HCT116 (cell line): ENCODE measurements at regions not wholly inside any gene's neighbourhood (a gene's known extent, or its start where the extent isn't known, plus 50 kb on each side); places are given as distances from the start of the nearest gene placed in this dataset.

Source experiments
- ATAC-seq: fragments of 200-7000 bp; cut with Tn5 transposase; 2 replicates; pipeline ENCODE4 v1.9.1; 2020; ENCODE audit warnings: mild to moderate bottlenecking, moderate library complexity
- BruUV-seq: library from RNA; stranded (reverse); fragments of 400-500 nt; replicated peaks from 2 replicates; lab custom pipeline; 2021; lab: Mats Ljungman, UMichigan
- CTCF ChIA-PET: fragments of 300-600 bp; sonication (Branson Sonifier 250); formaldehyde crosslinking; loops from one replicate; lab custom pipeline; 2021; ENCODE audit warnings: antibody characterized with exemption; lab: Charles Lee
- POLR2A ChIA-PET: fragments of 300-600, 350-600 bp; sonication (Branson Sonifier 250); formaldehyde crosslinking; loops from one replicate; lab custom pipeline; 2021; ENCODE audit warnings: antibody characterized with exemption; lab: Charles Lee
- RAD21 ChIA-PET, 2 experiments: fragments of 300-600 bp; sonication (Branson Sonifier 250); formaldehyde crosslinking; loops; one replicate each; lab custom pipeline; 2023; ENCODE audit warnings: low total read pairs in 2 of 2; ENCODE audit not compliant: uncharacterized antibody in 2 of 2, unreplicated experiment in 2 of 2, low non-redundant PET in 1 of 2; lab: Charles Lee
- DNase-seq: peaks from one replicate; pipeline ENCODE4 v3.0.0-alpha.2; 2010; ENCODE audit warnings: low read depth, low spot score
- H2AFZ ChIP-seq: fragments of 200-600 bp; shearing (Covaris generic), sonication (generic); 2 replicates; pipeline ENCODE4 v1.6.1; 2017; ENCODE audit warnings: low read depth, mixed run types, mixed read lengths, antibody characterized with exemption, low read length; ENCODE audit not compliant: poor library complexity, severe bottlenecking
- H3K27ac ChIP-seq: 2 replicates; pipeline ENCODE4 v1.5.1; 2012; ENCODE audit warnings: low read depth, low read length
- H3K27me3 ChIP-seq: fragments of 200-600 bp; sonication (generic); 2 replicates; pipeline ENCODE4 v1.6.1; 2016; ENCODE audit warnings: mixed run types, low read length, mixed read lengths; ENCODE audit not compliant: insufficient read depth
- H3K36me3 ChIP-seq, 2 experiments: fragments of 200-500 bp in 1 of 2; fragments of 200-600 bp in 1 of 2; sonication (Bioruptor generic) in 1 of 2; sonication (generic) in 1 of 2; 2 replicates each; pipeline versions ENCODE4 v1.5.1 to v1.6.1; 2014 to 2016; ENCODE audit warnings: low read length in 2 of 2, inconsistent platforms in 1 of 2, mixed read lengths in 1 of 2, mixed run types in 1 of 2; ENCODE audit not compliant: insufficient read depth in 2 of 2, control insufficient read depth in 1 of 2
- H3K4me1 ChIP-seq, 2 experiments: fragments of 200-600 bp in 1 of 2; sonication (generic) in 1 of 2; 2 replicates each; pipeline versions ENCODE4 v1.5.1 to v1.6.1; 2012 to 2017; ENCODE audit warnings: low read length in 2 of 2, inconsistent platforms in 1 of 2, mild to moderate bottlenecking in 1 of 2, mixed read lengths in 1 of 2, mixed run types in 1 of 2, moderate library complexity in 1 of 2; ENCODE audit not compliant: insufficient read depth in 2 of 2, control insufficient read depth in 1 of 2
- H3K4me2 ChIP-seq: fragments of 200-600 bp; sonication (generic); 2 replicates; pipeline ENCODE4 v1.6.1; 2017; ENCODE audit warnings: mixed run types, low read length, mixed read lengths
- H3K4me3 ChIP-seq, 2 experiments: fragments of 200-600 bp in 1 of 2; sonication (generic) in 1 of 2; replicated peaks in 1 of 2; 2 replicates each; pipeline ENCODE4 v1.5.1; 2011 to 2016; ENCODE audit warnings: low read length in 2 of 2, control low read depth in 1 of 2, low read depth in 1 of 2, mild to moderate bottlenecking in 1 of 2, mixed read lengths in 1 of 2, mixed run types in 1 of 2
- H3K79me2 ChIP-seq: fragments of 200-600 bp; sonication (generic); 2 replicates; pipeline ENCODE4 v1.6.1; 2017; ENCODE audit warnings: mild to moderate bottlenecking, mixed run types, low read length, moderate library complexity, mixed read lengths; ENCODE audit not compliant: insufficient read depth
- H3K9ac ChIP-seq: fragments of 200-600 bp; sonication (generic); 2 replicates; pipeline ENCODE4 v1.6.1; 2016; ENCODE audit warnings: low read length, mixed read lengths
- H3K9me2 ChIP-seq: fragments of 200-600 bp; sonication (generic), shearing (Covaris generic); 2 replicates; pipeline ENCODE4 v1.6.1; 2017; ENCODE audit warnings: mixed run types, mild to moderate bottlenecking, moderate library complexity; ENCODE audit not compliant: insufficient read depth
- H3K9me3 ChIP-seq, 2 experiments: fragments of 200-500 bp in 1 of 2; fragments of 200-600 bp in 1 of 2; sonication (Bioruptor generic) in 1 of 2; sonication (generic) in 1 of 2; 2 replicates each; pipeline ENCODE4 v1.6.1; 2014 to 2017; ENCODE audit warnings: low read length in 2 of 2, mixed read lengths in 2 of 2, inconsistent platforms in 1 of 2, low read depth in 1 of 2, mild to moderate bottlenecking in 1 of 2, mixed run types in 1 of 2, moderate library complexity in 1 of 2; ENCODE audit not compliant: control insufficient read depth in 1 of 2, insufficient read depth in 1 of 2
- H4K20me1 ChIP-seq: fragments of 200-600 bp; sonication (generic), shearing (Covaris generic); 2 replicates; pipeline ENCODE4 v1.6.1; 2017; ENCODE audit warnings: mixed run types, mild to moderate bottlenecking, moderate library complexity; ENCODE audit not compliant: insufficient read depth
- ATF3 ChIP-seq: IDR thresholded peaks from 2 replicates; pipeline ENCODE4 v1.6.1; 2012
- CEBPB ChIP-seq: IDR thresholded peaks from 2 replicates; pipeline ENCODE4 v1.6.1; 2012; ENCODE audit warnings: low read depth
- CTCF ChIP-seq, 3 experiments: fragments of 200-600 bp in 1 of 3; sonication (generic) in 1 of 3; IDR thresholded peaks in 2 of 3; conservative IDR thresholded peaks in 1 of 3; 2 replicates each; pipeline ENCODE4 v1.5.1; 2012 to 2017; ENCODE audit warnings: low read depth in 2 of 3, low read length in 2 of 3, antibody characterized with exemption in 1 of 3, borderline replicate concordance in 1 of 3, control low read depth in 1 of 3, mild to moderate bottlenecking in 1 of 3, mixed read lengths in 1 of 3, mixed run types in 1 of 3, moderate library complexity in 1 of 3; ENCODE audit not compliant: insufficient read depth in 1 of 3
- EGR1 ChIP-seq: IDR thresholded peaks from 2 replicates; pipeline ENCODE4 v1.6.1; 2012; ENCODE audit warnings: low read depth
- EZH2phosphoT487 ChIP-seq: fragments of 200-600 bp; IDR thresholded peaks from 2 replicates; pipeline ENCODE4 v1.6.1; 2018; ENCODE audit warnings: antibody characterized with exemption, borderline replicate concordance
- REST ChIP-seq: IDR thresholded peaks from 2 replicates; pipeline ENCODE4 v1.6.1; 2012; ENCODE audit warnings: low read depth
- SIN3A ChIP-seq: IDR thresholded peaks from 2 replicates; pipeline ENCODE4 v1.6.1; 2012; ENCODE audit warnings: low read depth
- SP1 ChIP-seq: IDR thresholded peaks from 2 replicates; pipeline ENCODE4 v1.6.1; 2012; ENCODE audit warnings: low read depth
- YY1 ChIP-seq: IDR thresholded peaks from 2 replicates; pipeline ENCODE4 v1.6.1; 2011; ENCODE audit warnings: low read length, low read depth, moderate library complexity, mild to moderate bottlenecking; ENCODE audit not compliant: insufficient replicate concordance; ENCODE audit errors: extremely low read depth
- ZNF274 ChIP-seq: fragments of 200-500 bp; sonication (Bioruptor generic); IDR thresholded peaks from 2 replicates; pipeline ENCODE4 v1.6.1; 2014; ENCODE audit warnings: mild to moderate bottlenecking, low read depth, low read length, inconsistent platforms
- intact Hi-C: fragments of 100-400 bp; cut with micrococcal nuclease; formaldehyde crosslinking; loops from 2 replicates; pipeline ENCODE4 v1.10.0; 2022

GRCh38 chr2:40591774-40592173 lies 139.9 kb upstream of the SLC8A1 start (continued):
- TF ChIP-seq REST (no peak), YY1 (no peak), SIN3A (no peak), ATF3 (no peak), ZNF274 (no peak), CTCF (IDR thresholded peaks at IDR 0.05 in 2 of 3, conservative IDR thresholded peaks at IDR 0.05 in 1 of 3; ENCODE audit: borderline replicate concordance in 1 of 3, insufficient read depth in 1 of 3, low read depth in 2 of 3, low read length in 2 of 3) (no peak), EGR1 (no peak), SP1 (no peak), EZH2phosphoT487 (no peak)

GRCh38 chr2:40592218-40592617 lies 140.3 kb upstream of the SLC8A1 start:
- Histone ChIP-seq H3K36me3 (no peaks in the 10 kb centered on the region), H3K27ac (no peak overlapping the region), H3K9ac (no peak overlapping the region), H3K9me3 (no peaks in the 10 kb centered on the region), H3K79me2 (no peaks in the 10 kb centered on the region), H3K4me1 (no peaks in the 10 kb centered on the region), H3K9me2 (no peaks in the 10 kb centered on the region), H3K4me3 (no peak overlapping the region), H3K27me3 (peaks cover 21% of the 10 kb centered on the region), H3K4me2 (no peak overlapping the region), H2AFZ (no peak overlapping the region), H4K20me1 (no peaks in the 10 kb centered on the region)
- ChIA-PET POLR2A (no interaction called here), RAD21 (no interaction called here), CTCF (no interaction called here)
- intact Hi-C loops, result no loop called here
- ATAC-seq, result no peak
- DNase-seq, result no peak
- TF ChIP-seq YY1 (no peak), CEBPB (no peak), EZH2phosphoT487 (no peak)
- BruUV-seq, result no TSS peak
